Right ventricle myocardium inferior (tissue), 1 donor: ENCODE measurements at regions not wholly inside any gene's neighbourhood (a gene's known extent, or its start where the extent isn't known, plus 50 kb on each side); places are given as distances from the start of the nearest gene placed in this dataset.
"Not testable (repeated sequence)": the region's sequence is repeated elsewhere in the genome, so short reads cannot be mapped to it uniquely, and the experiment has no call there.

Experiments used
- ATAC-seq: fragments of 200-7000 bp; cut with Tn5 transposase; one replicate; pipeline ENCODE4 v1.9.1; 2020; ENCODE audit warnings: mild to moderate bottlenecking, moderate library complexity
- DNase-seq: peaks from one replicate; pipeline ENCODE4 v3.0.0; 2021; ENCODE audit errors: missing footprints
- intact Hi-C: fragments of 100-400 bp; cut with DNase I; formaldehyde crosslinking; loops from one replicate; pipeline ENCODE4 v1.11.0; 2022
- donor health status: DM: no; HTN: yes; CAD: no; lungs with severe emphysema.

GRCh38 chr10:42533866-42534265, 104.5 kb downstream of the ZNF33B start:
- ATAC-seq, intact Hi-C loops, DNase-seq: not testable (repeated sequence)

- ATAC-seq (no peak), DNase-seq (no peak)
- intact Hi-C loops = no loop called here
Observed at GRCh38 chr10:42532996-42533395, 105.4 kb downstream of the ZNF33B start.

GRCh38 chr10:42523098-42523497, 115.3 kb downstream of the ZNF33B start:
- DNase-seq = no peak
- no peak for ATAC-seq
- intact Hi-C loops = no loop called here

- DNase-seq = no peak
- no peak for ATAC-seq
- intact Hi-C loops = no loop called here
Observed at GRCh38 chr10:42519761-42520460, 118.5 kb downstream of the ZNF33B start.

GRCh38 chr10:42519079-42519478, 119.3 kb downstream of the ZNF33B start:
- ATAC-seq = no peak
- intact Hi-C loops = no loop called here
- no peak for DNase-seq

GRCh38 chr10:42513921-42514320, 124.4 kb downstream of the ZNF33B start:
- intact Hi-C loops = no loop called here
- no peak for DNase-seq
- ATAC-seq = no peak

GRCh38 chr10:42491801-42492200, 146.6 kb downstream of the ZNF33B start:
- DNase-seq (no peak), ATAC-seq (no peak)
- intact Hi-C loops = no loop called here

- ATAC-seq (no peak), DNase-seq (no peak)
- intact Hi-C loops = no loop called here
Observed at GRCh38 chr10:42491001-42491592, 147.3 kb downstream of the ZNF33B start.

- ATAC-seq (no peak), DNase-seq (no peak)
- intact Hi-C loops = no loop called here
Observed at GRCh38 chr10:42490368-42490767, 148.0 kb downstream of the ZNF33B start.

- intact Hi-C loops = no loop called here
- no peak for DNase-seq
- no peak for ATAC-seq
Observed at GRCh38 chr10:42488416-42488815, 150.0 kb downstream of the ZNF33B start.

GRCh38 chr10:42482411-42482810, 156.0 kb downstream of the ZNF33B start:
- intact Hi-C loops = no loop called here
- ATAC-seq (no peak), DNase-seq (no peak)

GRCh38 chr10:42479057-42479456, 159.3 kb downstream of the ZNF33B start:
- ATAC-seq = no peak

GRCh38 chr10:42477170-42477569, 161.2 kb downstream of the ZNF33B start:
- intact Hi-C loops = no loop called here
- DNase-seq (no peak), ATAC-seq (no peak)

More at GRCh38 chr10:42479057-42479456, 159.3 kb downstream of the ZNF33B start:
- intact Hi-C loops = no loop called here
- DNase-seq = no peak

- DNase-seq (no peak), ATAC-seq (no peak)
- intact Hi-C loops = no loop called here
Observed at GRCh38 chr10:42476101-42476500, 162.3 kb downstream of the ZNF33B start.

GRCh38 chr10:42475168-42476098, 162.9 kb downstream of the ZNF33B start:
- intact Hi-C loops = no loop called here
- ATAC-seq = peak; percentile 28
- DNase-seq = no peak

GRCh38 chr10:42454313-42454712, 184.1 kb downstream of the ZNF33B start:
- intact Hi-C loops = no loop called here
- no peak for DNase-seq
- ATAC-seq = no peak

- no peak for ATAC-seq
- DNase-seq = no peak
- intact Hi-C loops = no loop called here
Observed at GRCh38 chr10:42431095-42431494, 207.3 kb downstream of the ZNF33B start.

GRCh38 chr10:42428534-42428933, 209.8 kb downstream of the ZNF33B start:
- no peak for DNase-seq
- ATAC-seq = no peak
- intact Hi-C loops = no loop called here

GRCh38 chr10:42422911-42423310, 215.5 kb downstream of the ZNF33B start:
- DNase-seq = no peak
- intact Hi-C loops = no loop called here
- peak; percentile 62 for ATAC-seq

GRCh38 chr10:42421812-42422211, 216.6 kb downstream of the ZNF33B start:
- no peak for DNase-seq
- intact Hi-C loops = no loop called here
- ATAC-seq = no peak
